Fibroblast of pulmonary artery (primary cell): ENCODE measurements at regions not wholly inside any gene's neighbourhood (a gene's known extent, or its start where the extent isn't known, plus 50 kb on each side); places are given as distances from the start of the nearest gene placed in this dataset.

Experiments
- DNase-seq: peaks from one replicate; pipeline ENCODE4 v3.0.0-alpha.2; 2010; ENCODE audit warnings: low read depth
- H3K4me3 ChIP-seq: replicated peaks from 2 replicates; pipeline ENCODE4 v1.5.1; 2011; ENCODE audit warnings: low read depth, mild to moderate bottlenecking, control low read depth, low read length, moderate library complexity
- TF ChIP-seq, protein P1 (sequence below): IDR thresholded peaks from 2 replicates; pipeline ENCODE4 v1.5.1; 2011; ENCODE audit warnings: mild to moderate bottlenecking, control low read depth, low read length, inconsistent platforms; ENCODE audit errors: missing control alignments

DNA sequence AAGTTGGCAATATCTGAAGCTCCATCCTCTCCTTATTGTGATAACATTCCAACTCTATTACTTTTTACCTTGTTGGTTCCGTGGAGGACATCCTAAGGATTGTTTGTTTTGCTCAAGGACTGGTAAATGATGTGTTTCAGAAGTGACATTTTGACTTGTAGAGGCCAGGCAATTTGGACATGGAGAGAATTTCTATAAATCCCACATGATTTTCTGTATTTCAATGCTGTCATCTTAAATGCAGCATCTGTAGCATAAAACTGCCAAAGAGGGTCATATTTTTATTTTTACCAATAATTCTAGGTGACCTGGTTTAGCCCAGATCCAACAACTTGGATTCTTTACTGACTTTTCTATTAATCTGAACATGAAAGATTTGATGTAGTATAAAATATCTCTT, 328.4 kb downstream of the BMP4 start:
- TF ChIP-seq, protein P1, sequence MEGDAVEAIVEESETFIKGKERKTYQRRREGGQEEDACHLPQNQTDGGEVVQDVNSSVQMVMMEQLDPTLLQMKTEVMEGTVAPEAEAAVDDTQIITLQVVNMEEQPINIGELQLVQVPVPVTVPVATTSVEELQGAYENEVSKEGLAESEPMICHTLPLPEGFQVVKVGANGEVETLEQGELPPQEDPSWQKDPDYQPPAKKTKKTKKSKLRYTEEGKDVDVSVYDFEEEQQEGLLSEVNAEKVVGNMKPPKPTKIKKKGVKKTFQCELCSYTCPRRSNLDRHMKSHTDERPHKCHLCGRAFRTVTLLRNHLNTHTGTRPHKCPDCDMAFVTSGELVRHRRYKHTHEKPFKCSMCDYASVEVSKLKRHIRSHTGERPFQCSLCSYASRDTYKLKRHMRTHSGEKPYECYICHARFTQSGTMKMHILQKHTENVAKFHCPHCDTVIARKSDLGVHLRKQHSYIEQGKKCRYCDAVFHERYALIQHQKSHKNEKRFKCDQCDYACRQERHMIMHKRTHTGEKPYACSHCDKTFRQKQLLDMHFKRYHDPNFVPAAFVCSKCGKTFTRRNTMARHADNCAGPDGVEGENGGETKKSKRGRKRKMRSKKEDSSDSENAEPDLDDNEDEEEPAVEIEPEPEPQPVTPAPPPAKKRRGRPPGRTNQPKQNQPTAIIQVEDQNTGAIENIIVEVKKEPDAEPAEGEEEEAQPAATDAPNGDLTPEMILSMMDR, result no peak
- no peak overlapping the region for H3K4me3 ChIP-seq
- no peak for DNase-seq

DNA sequence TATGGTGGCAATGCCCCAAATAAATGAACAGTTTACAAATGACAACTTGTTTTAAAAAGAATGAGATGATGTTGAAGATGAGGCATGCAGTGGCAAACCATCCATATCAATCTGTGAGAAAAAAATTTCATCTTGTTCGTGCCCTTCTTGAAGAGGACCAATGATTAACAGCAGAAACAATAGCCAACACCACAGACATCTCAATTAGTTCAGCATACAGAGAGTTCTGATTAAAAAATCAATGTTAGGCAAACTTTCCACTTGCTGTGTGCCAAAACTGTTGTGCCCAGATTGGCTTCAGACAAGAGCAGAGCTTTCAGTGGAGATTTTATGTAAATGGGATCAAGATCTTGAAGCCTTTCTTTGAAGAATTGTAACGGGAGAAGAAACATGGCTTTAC, 329.9 kb downstream of the BMP4 start:
- DNase-seq, result no peak
- no peak overlapping the region for H3K4me3 ChIP-seq
- TF ChIP-seq, protein P1, result no peak

DNA sequence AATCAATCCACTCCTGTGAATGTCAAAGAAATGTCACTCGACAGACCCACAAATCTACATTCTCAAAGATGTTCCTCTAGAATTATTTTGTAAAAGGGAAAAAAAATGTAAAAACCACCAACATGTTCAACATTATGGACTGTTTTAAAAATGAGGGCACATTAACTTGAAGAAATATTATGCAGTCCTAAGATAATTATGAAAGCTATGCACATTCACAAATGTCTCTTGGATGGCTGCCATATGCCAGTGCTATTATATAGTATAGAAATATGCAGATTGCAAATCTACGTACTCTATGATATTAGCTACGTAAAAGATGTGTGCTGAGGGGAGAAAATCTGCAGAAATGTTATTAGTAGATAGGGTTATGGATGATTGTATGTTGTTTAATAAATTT, 334.2 kb downstream of the BMP4 start:
- H3K4me3 ChIP-seq, result no peak overlapping the region
- no peak for DNase-seq
- TF ChIP-seq, protein P1, result no peak

DNA sequence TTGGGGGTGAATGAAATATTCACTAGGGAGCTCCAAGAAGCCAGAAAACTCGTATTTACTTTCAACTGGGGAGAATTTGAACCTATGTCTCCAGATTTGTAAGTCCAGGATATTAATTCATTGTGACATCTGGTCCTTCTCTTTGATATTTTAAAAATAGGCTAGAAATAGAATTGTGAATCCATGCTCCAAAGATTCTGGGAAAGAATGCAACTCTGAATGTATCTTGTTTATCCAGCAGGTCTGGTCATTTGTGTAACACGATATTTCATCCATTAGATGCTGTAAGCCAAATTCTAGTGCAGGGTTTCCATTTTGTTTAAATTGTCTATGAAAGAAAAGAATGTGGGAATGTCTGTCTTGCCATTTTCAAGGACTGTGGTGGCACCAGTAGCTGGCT, 334.7 kb downstream of the BMP4 start:
- no peak for DNase-seq
- TF ChIP-seq, protein P1, result no peak
- H3K4me3 ChIP-seq, result no peak overlapping the region

DNA sequence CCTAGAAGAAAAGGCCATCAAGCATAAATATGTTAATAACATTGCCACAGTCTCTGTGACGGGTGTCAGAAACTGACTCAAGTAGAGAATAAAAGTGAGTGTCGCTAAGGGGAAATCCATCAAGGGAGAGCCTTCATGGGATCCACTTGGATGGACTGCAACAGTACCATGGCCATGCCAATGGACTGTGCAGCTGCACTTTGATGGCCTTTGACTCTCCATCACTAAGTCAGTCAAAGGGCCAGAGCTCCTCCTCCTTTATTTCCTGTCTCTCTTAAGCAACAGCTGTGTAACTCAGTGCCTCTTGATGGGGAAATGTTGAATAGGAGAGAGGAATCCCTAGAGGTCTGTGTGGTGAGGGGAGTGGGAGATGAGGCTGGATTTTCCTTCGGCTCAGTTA, 335.2 kb downstream of the BMP4 start:
- TF ChIP-seq, protein P1, result no peak

DNA sequence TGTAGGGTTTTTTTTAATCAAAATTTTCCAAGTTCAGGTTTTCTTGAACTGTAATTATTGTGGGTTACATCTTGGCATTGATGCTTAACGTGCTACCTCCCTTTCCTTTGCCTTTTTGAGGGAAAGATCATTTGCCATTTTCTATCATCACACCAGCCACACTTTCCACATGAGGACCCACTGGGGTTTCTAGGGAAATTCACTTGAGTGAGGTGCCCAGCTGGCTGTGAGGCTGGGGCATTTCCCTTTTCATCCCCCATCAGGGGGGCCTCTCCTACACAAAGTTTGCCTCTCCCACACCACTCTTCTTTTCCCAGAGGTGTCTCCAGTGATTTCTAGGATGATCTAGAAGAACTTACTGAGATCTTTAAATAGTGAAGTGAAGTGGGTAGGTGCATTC, 335.7 kb downstream of the BMP4 start:
- DNase-seq, result no peak
- TF ChIP-seq, protein P1, result no peak
- no peak overlapping the region for H3K4me3 ChIP-seq

More for the DNA sequence above, 335.2 kb downstream of the BMP4 start:
- no peak for DNase-seq
- no peak overlapping the region for H3K4me3 ChIP-seq

DNA sequence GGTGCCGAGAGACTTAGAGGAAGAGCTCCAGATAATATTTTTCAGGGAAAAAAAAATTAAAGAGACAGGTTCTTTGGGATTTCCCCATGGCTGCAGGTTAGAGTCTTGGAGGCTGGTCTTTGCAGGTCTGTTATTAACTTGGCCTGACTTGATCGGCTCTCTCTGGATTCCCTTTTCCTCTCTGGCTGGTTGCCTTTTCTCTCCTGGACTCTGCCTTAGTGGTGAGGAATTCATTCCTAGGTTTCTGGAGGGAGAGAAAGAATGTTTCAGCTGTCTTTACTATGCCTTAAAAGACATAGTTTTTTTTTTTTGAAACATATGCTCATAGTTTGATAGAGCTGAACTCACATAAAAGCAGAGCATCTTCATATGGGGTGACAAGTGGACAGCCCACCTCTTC, 336.3 kb downstream of the BMP4 start:
- no peak overlapping the region for H3K4me3 ChIP-seq
- DNase-seq, result no peak
- TF ChIP-seq, protein P1, result no peak
